ENCODE measurements at regions not wholly inside any gene's neighbourhood (a gene's known extent, or its start where the extent isn't known, plus 50 kb on each side); places are given as distances from the start of the nearest gene placed in this dataset.

DNA sequence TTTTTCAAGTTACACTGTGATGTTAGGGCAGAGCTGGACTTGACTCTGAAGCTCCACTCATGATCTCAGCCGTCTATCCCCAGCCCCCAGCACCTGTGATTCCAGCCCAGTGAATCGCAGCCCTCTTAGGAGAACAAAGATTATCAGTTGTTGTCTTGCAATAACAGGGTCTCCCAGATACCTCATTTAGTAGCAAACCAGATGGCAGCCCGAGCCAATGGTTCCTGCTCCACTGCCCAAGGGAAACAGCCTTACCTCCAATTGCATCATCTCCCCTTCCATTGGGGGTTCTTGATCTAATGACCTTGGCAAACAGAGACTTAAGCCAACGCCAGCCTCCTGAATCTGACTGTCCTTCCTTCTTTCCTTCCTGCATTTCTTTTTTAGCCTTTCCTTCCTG lies 371.2 kb downstream of the BCL11B start:
- no peaks in the 10 kb centered on the region for H3K36me3 ChIP-seq (ENCODE audit: insufficient read depth, low read length)
- no peak overlapping the region for H3K4me2 ChIP-seq (ENCODE audit: low read length)
- no peak overlapping the region for H3K9ac ChIP-seq (ENCODE audit: low read depth, low read length)
- H3K4me3 ChIP-seq (ENCODE audit: low read length): no peak overlapping the region
- peaks cover 3% of the 10 kb centered on the region for H3K9me3 ChIP-seq (replicated peaks; ENCODE audit: low read length)
- no peaks in the 10 kb centered on the region for H3K27me3 ChIP-seq (ENCODE audit: control insufficient read depth, insufficient read depth, low read length)
- no peaks in the 10 kb centered on the region for H3K4me1 ChIP-seq (ENCODE audit: control insufficient read depth, insufficient read depth, low read length)

DNA sequence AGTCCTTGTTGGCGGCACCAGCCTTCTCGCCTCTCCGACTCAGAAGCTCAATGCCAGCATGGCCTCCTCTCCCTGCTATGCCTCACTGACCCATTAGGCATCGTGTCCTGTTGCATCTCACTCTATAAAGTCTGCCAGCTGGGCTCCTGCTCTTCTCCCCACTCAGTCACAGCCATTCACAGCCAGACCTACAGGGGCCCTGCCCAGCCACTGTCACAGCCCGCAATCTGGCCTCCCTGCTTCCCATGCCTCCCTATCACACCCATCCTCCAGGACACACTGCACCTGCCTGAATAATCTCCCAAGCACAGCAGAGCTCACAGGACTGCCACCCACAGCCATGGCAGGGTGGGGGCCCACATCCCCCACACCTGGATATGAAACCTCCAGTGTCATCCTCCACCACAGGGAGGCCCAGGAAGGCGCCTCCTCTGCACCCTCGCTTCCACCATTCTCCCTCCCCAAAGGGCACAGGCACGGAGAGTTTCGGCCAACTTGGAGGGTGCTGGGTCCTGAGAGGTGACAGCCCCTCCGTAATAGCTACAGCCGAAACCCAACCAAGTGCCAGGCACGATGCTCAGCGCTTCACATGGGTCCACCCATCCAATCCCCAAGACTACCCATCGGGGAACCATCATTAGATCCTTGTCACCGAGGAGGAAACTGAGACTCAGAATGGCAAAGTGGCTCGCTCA lies 370.3 kb downstream of the BCL11B start:
- Histone ChIP-seq H3K4me3 (ENCODE audit: low read length) (no peak overlapping the region), H3K9ac (ENCODE audit: low read depth, low read length) (no peak overlapping the region), H3K36me3 (ENCODE audit: insufficient read depth, low read length) (no peaks in the 10 kb centered on the region), H3K9me3 (replicated peaks; ENCODE audit: low read length) (peaks cover 3% of the 10 kb centered on the region), H3K4me1 (ENCODE audit: control insufficient read depth, insufficient read depth, low read length) (no peaks in the 10 kb centered on the region), H3K4me2 (ENCODE audit: low read length) (no peak overlapping the region), H3K27me3 (ENCODE audit: control insufficient read depth, insufficient read depth, low read length) (no peaks in the 10 kb centered on the region)

DNA sequence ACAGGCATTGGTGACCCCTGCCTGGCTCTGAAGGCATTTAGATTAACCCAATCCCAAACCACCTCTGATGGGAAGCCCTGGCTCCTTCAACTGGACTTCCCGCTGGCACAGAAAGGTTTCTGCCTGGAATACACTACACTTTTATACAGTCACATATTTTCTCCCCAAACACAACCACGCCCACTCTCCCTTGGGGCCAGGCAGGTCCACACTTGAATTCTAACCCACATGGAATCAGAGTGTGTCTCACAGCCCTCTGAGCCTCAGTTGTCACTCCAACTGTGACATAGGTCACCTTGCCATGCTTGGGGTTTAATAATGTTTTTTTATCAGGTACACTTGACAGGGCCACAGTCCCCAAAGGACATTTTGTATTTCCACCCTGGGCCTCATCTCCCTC lies 368.6 kb downstream of the BCL11B start:
- Histone ChIP-seq H3K9ac (ENCODE audit: low read depth, low read length) (no peak overlapping the region), H3K4me2 (ENCODE audit: low read length) (no peak overlapping the region), H3K4me3 (ENCODE audit: low read length) (no peak overlapping the region), H3K36me3 (ENCODE audit: insufficient read depth, low read length) (no peaks in the 10 kb centered on the region), H3K4me1 (ENCODE audit: control insufficient read depth, insufficient read depth, low read length) (no peaks in the 10 kb centered on the region), H3K9me3 (replicated peaks; ENCODE audit: low read length) (peaks cover 3% of the 10 kb centered on the region), H3K27me3 (ENCODE audit: control insufficient read depth, insufficient read depth, low read length) (no peaks in the 10 kb centered on the region)

DNA sequence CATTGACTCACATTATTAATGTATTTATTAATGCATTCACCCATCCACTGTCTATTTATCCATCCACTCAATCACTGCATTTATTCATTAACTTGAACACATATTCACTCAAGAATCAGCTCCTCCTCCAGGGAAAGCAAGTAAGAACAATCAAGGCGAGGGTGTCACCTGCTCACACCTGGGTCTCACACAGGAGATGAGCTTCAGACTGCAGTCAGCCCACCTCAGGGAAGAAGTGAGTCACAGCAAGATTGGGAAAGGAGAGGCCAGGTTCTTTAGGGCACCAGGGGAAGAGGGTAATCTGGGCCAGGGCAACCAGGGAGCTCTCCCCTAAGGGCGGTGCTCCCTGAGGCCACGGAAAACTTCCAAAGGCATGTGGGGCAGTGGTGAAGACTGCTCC lies 367.3 kb downstream of the BCL11B start:
- no peak overlapping the region for H3K4me2 ChIP-seq (ENCODE audit: low read length)
- H3K9ac ChIP-seq (ENCODE audit: low read depth, low read length): no peak overlapping the region
- peaks cover 10% of the 10 kb centered on the region for H3K4me1 ChIP-seq (ENCODE audit: control insufficient read depth, insufficient read depth, low read length)
- H3K4me3 ChIP-seq (ENCODE audit: low read length): no peak overlapping the region
- peaks cover 3% of the 10 kb centered on the region for H3K9me3 ChIP-seq (replicated peaks; ENCODE audit: low read length)
- H3K27me3 ChIP-seq (ENCODE audit: control insufficient read depth, insufficient read depth, low read length): no peaks in the 10 kb centered on the region
- H3K36me3 ChIP-seq (ENCODE audit: insufficient read depth, low read length): no peaks in the 10 kb centered on the region

DNA sequence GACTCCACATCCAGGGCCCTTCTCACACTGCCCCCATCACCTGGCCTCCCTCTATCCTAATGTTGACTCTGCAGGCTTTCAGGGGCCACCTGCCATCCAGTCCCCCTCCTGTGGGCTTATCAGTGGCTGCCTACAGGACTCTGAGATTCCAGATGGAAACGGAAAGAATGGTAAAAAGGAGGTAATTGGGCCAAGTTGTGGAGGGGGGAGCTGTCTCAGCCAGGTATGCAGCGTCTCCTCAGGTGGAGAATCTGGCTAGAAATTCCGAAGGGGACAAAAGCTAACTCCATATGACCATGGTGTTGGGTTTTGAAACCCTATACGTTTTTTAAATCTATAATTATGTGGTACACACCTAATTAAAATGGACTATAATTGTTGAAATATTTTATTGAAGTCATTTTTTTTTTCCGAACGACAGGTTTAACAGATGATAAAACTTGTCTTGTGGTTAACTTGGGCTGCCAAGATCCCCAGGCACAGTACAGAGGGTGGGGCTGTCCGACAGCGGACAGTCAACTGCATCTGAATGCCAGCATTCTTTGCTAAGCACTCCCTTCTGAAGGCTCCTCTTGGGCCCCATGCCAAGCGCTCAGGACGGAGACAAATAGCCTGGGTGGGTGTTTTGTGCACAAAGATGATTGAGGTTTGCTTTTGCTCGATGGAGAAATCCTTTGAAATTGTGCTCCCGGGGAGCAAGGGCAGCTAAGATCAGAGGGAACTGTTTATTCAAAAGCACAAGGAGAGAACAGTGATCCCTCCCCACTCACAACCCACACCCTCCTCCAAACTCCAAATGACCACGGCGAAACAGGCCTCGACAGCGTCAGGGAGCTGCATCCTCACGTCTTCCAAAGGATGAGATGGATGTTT lies 365.6 kb downstream of the BCL11B start:
- Histone ChIP-seq H3K4me3 (ENCODE audit: low read length) (no peak overlapping the region), H3K9me3 (replicated peaks; ENCODE audit: low read length) (no peaks in the 10 kb centered on the region), H3K36me3 (ENCODE audit: insufficient read depth, low read length) (no peaks in the 10 kb centered on the region), H3K4me2 (ENCODE audit: low read length) (no peak overlapping the region), H3K4me1 (ENCODE audit: control insufficient read depth, insufficient read depth, low read length) (peaks cover 15% of the 10 kb centered on the region), H3K27me3 (ENCODE audit: control insufficient read depth, insufficient read depth, low read length) (no peaks in the 10 kb centered on the region), H3K9ac (ENCODE audit: low read depth, low read length) (no peak overlapping the region)

DNA sequence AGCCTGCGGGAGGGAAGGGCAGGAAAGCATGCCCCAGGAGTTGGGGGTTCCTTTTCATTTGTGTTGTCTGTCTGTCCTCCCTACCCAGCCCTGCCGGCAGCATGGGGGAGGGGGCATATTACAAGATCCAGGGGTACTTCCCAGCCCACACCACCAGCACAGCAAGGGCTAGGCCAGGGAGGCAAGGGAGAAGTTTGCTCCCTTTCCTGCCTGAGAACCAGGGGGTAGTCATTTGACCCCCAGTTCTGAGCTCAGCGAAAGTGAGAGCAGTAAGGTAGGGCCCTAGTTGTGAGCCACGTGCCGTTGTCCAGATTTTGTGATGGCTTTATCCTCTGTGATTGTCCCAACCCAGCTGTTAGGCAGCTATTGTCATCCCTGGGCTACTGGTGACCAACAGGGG lies 364.7 kb downstream of the BCL11B start:
- no peaks in the 10 kb centered on the region for H3K9me3 ChIP-seq (replicated peaks; ENCODE audit: low read length)
- H3K36me3 ChIP-seq (ENCODE audit: insufficient read depth, low read length): no peaks in the 10 kb centered on the region
- no peaks in the 10 kb centered on the region for H3K27me3 ChIP-seq (ENCODE audit: control insufficient read depth, insufficient read depth, low read length)
- H3K4me1 ChIP-seq (ENCODE audit: control insufficient read depth, insufficient read depth, low read length): peaks cover 15% of the 10 kb centered on the region
- no peak overlapping the region for H3K4me3 ChIP-seq (ENCODE audit: low read length)
- H3K4me2 ChIP-seq (ENCODE audit: low read length): no peak overlapping the region
- no peak overlapping the region for H3K9ac ChIP-seq (ENCODE audit: low read depth, low read length)

DNA sequence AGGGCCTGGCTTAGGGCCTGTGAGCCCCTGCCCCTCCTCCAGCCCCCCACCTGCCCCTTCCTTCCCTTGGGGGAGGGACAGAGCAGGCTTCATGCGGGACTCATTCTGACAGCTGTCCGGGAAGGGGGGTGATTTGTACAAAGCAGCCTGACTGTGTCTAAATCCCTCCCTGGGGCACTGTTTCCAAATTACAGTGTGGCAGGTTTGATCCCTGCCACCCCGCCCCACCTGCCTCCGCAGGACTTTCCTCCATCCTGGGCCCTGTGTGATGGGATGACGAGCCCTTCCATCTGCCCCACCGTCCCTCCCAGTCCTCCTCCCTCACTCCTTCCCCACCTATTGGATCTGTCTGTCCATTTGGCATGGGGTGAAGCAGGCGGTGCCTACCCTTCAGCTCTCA lies 363.9 kb downstream of the BCL11B start:
- no peak overlapping the region for H3K4me3 ChIP-seq (ENCODE audit: low read length)
- H3K4me2 ChIP-seq (ENCODE audit: low read length): no peak overlapping the region
- H3K36me3 ChIP-seq (ENCODE audit: insufficient read depth, low read length): no peaks in the 10 kb centered on the region
- H3K9me3 ChIP-seq (replicated peaks; ENCODE audit: low read length): no peaks in the 10 kb centered on the region
- H3K4me1 ChIP-seq (ENCODE audit: control insufficient read depth, insufficient read depth, low read length): peaks cover 15% of the 10 kb centered on the region
- H3K9ac ChIP-seq (ENCODE audit: low read depth, low read length): no peak overlapping the region
- no peaks in the 10 kb centered on the region for H3K27me3 ChIP-seq (ENCODE audit: control insufficient read depth, insufficient read depth, low read length)

DNA sequence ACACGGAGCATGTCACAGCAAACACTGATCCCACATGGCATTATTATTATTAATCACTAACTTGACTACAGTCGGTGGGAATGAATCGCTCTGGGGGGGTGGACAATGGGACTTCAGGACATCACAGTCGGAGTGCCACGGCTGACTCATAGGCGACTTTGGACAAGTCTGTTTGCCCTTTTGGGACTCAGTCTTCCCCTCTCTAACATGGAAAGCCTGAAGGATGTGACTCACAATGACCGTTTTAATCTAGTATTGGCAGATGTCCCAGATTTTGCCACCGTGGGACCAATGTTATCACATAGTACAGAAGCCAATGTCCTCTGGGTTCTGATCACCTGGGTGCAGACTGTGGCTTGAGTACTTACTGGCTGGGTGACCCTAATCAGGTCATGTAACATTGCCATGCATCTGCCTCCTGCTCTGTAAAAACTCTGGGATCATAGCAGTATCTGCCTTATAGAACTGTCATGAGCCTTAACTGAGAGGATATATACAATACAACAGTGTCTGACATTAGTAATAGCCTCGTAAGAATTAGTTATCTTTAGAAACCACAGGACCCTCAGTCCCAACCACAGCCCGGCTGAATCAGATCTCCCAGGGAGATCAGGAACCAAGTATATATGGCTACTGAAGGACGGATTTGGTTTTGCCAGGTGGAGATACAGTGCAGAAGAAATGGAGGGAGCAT lies 362.6 kb downstream of the BCL11B start:
- Histone ChIP-seq H3K4me1 (ENCODE audit: control insufficient read depth, insufficient read depth, low read length) (peaks cover 15% of the 10 kb centered on the region), H3K4me2 (ENCODE audit: low read length) (no peak overlapping the region), H3K4me3 (ENCODE audit: low read length) (no peak overlapping the region), H3K9ac (ENCODE audit: low read depth, low read length) (no peak overlapping the region), H3K36me3 (ENCODE audit: insufficient read depth, low read length) (no peaks in the 10 kb centered on the region), H3K9me3 (replicated peaks; ENCODE audit: low read length) (no peaks in the 10 kb centered on the region), H3K27me3 (ENCODE audit: control insufficient read depth, insufficient read depth, low read length) (no peaks in the 10 kb centered on the region)

DNA sequence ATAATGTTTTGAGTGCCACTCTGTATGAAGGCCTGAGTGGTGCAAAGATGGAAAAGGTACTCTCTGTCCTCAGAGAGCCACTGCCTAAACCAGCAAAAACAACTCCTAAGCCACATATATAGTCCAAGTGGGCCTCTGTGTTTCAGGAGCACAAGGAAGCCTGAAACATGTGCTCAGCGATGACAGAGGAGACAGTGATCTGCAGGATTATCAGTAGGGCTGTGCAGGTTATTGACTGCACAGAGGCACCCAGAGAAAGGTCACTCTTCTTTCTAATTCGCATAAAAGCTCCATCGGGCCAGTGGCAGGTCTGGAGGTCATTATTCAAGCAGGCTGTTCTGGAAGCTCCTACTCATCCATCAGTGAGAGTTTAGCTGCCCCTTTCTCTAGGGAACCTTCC lies 361.9 kb downstream of the BCL11B start:
- Histone ChIP-seq H3K4me3 (ENCODE audit: low read length) (no peak overlapping the region), H3K27me3 (ENCODE audit: control insufficient read depth, insufficient read depth, low read length) (no peaks in the 10 kb centered on the region), H3K4me2 (ENCODE audit: low read length) (no peak overlapping the region), H3K9me3 (replicated peaks; ENCODE audit: low read length) (no peaks in the 10 kb centered on the region), H3K36me3 (ENCODE audit: insufficient read depth, low read length) (no peaks in the 10 kb centered on the region), H3K4me1 (ENCODE audit: control insufficient read depth, insufficient read depth, low read length) (peaks cover 15% of the 10 kb centered on the region), H3K9ac (ENCODE audit: low read depth, low read length) (no peak overlapping the region)

DNA sequence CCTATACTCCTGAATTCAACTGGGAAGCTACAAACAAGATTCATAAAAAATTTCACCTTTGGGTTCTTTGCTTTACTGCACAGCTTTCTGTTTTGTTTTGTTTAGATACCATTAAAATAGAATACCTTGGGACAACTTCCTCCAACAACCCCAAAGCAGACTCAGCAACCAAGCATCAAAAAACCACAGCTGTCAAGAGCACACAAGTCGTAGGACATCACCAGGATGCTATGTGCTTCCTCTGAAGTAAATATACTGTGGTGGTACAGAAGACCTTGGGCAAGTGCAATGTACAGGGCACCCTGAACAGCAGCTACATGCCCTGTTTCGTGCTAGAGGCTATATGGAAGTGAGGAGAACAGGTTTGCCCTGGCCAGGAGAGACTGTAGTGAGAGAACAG lies 359.3 kb downstream of the BCL11B start:
- Histone ChIP-seq H3K9ac (ENCODE audit: low read depth, low read length) (no peak overlapping the region), H3K9me3 (replicated peaks; ENCODE audit: low read length) (no peaks in the 10 kb centered on the region), H3K27me3 (ENCODE audit: control insufficient read depth, insufficient read depth, low read length) (no peaks in the 10 kb centered on the region), H3K4me2 (ENCODE audit: low read length) (no peak overlapping the region), H3K4me3 (ENCODE audit: low read length) (no peak overlapping the region), H3K36me3 (ENCODE audit: insufficient read depth, low read length) (no peaks in the 10 kb centered on the region), H3K4me1 (ENCODE audit: control insufficient read depth, insufficient read depth, low read length) (peaks cover 15% of the 10 kb centered on the region)

DNA sequence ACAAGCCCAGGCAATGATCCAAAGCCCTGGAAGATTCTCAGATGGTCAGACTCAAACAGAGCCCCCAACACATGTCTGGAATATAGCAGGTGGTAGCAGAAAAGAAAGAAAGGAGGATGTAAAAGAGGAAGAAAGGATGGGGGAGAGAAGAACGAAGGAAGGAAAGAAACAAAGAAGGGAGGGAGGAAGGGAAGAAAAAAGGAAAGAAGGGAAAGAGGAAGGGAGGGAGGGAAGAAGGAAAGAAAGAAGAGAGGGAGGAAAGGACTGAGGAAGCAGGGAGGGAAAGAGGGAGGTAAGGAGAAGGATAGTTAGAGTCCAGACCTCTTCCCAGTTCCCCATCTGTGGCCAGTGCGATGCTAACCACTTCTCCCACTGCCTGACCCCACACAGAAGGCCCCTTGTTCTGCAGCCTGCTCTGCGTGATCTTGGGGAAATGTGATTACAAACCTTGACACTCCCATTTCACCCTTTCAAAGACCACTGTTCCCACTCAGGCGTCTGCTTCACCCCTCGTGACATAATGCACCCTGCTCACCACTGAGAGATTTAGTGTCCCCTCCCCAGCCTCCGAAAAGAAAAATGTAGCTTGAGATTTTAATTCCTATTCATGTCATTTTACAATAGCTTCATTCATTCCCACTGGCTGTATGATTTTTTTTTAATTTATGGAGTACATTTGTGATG lies 357.9 kb downstream of the BCL11B start:
- H3K36me3 ChIP-seq (ENCODE audit: insufficient read depth, low read length): no peaks in the 10 kb centered on the region
- no peak overlapping the region for H3K9ac ChIP-seq (ENCODE audit: low read depth, low read length)
- H3K4me2 ChIP-seq (ENCODE audit: low read length): no peak overlapping the region
- H3K9me3 ChIP-seq (replicated peaks; ENCODE audit: low read length): no peaks in the 10 kb centered on the region
- H3K4me1 ChIP-seq (ENCODE audit: control insufficient read depth, insufficient read depth, low read length): peaks cover 11% of the 10 kb centered on the region
- H3K4me3 ChIP-seq (ENCODE audit: low read length): no peak overlapping the region
- no peaks in the 10 kb centered on the region for H3K27me3 ChIP-seq (ENCODE audit: control insufficient read depth, insufficient read depth, low read length)

Measured in skeletal muscle satellite cell (primary cell).